ENCODE measurements at regions not wholly inside any gene's neighbourhood (a gene's known extent, or its start where the extent isn't known, plus 50 kb on each side); places are given as distances from the start of the nearest gene placed in this dataset.

GRCh38 chr6:27678469-27678868 lies 205.6 kb upstream of the ZNF184 start:
- no peak for TF ChIP-seq CTCF (IDR thresholded peaks at IDR 0.05)
- no peak for TF ChIP-seq POLR2A (IDR thresholded peaks at IDR 0.05)
